Prostate gland (tissue), 2 donors: ENCODE measurements at regions not wholly inside any gene's neighbourhood (a gene's known extent, or its start where the extent isn't known, plus 50 kb on each side); places are given as distances from the start of the nearest gene placed in this dataset.

ENCODE experiments used
- DNase-seq: peaks from one replicate; pipeline ENCODE4 v3.0.0-alpha.2; 2019; ENCODE audit warnings: low spot score
- H3K27ac ChIP-seq, 2 donors: fragments of 200-600 bp; sonication (generic); 2 replicates each; pipeline ENCODE4 v1.5.1; 2017 to 2019
- H3K27me3 ChIP-seq: fragments of 200-600 bp; sonication (generic); replicated peaks from 2 replicates; pipeline ENCODE4 v1.5.1; 2019; ENCODE audit not compliant: insufficient read depth
- H3K36me3 ChIP-seq, 2 donors: fragments of 200-600 bp; sonication (generic); 1 replicate in 1 of 2; 2 replicates in 1 of 2; pipeline versions ENCODE4 v1.5.1 to v1.8.1; 2017 to 2019
- H3K4me1 ChIP-seq: fragments of 200-600 bp; sonication (generic); replicated peaks from 2 replicates; pipeline ENCODE4 v1.5.1; 2019
- H3K4me3 ChIP-seq, 2 donors: fragments of 200-600 bp; sonication (generic); 2 replicates each; pipeline ENCODE4 v1.5.1; 2017 to 2019
- H3K9me3 ChIP-seq: fragments of 200-600 bp; sonication (generic); 2 replicates; pipeline ENCODE4 v1.5.1; 2017
- POLR2A ChIP-seq: fragments of 450-650 bp; IDR thresholded peaks from one replicate; pipeline ENCODE4 v1.6.1; 2016; ENCODE audit warnings: antibody characterized with exemption, mild to moderate bottlenecking
- POLR2AphosphoS5 ChIP-seq: sonication (generic); formaldehyde crosslinking; IDR thresholded peaks from one replicate; pipeline ENCODE4 v1.6.1; 2017; ENCODE audit warnings: antibody characterized with exemption
- WGBS: methylation state at CpG from one replicate; pipeline ENCODE4 v1.1.5; 2018; 5-methylcytosine and 5-hydroxymethylcytosine counted together
- intact Hi-C: fragments of 100-400 bp; cut with DNase I; formaldehyde crosslinking; loops from one replicate; pipeline ENCODE4 v1.14.2; 2022
- TF ChIP-seq, protein P1 (sequence below), 4 experiments: fragments of 200-600 bp in 2 of 4; fragments of 450-650 bp in 2 of 4; sonication (generic) in 2 of 4; IDR thresholded peaks; 1 replicate in 3 of 4; 2 replicates in 1 of 4; pipeline ENCODE4 v1.5.1; 2016 to 2019; ENCODE audit warnings: antibody characterized with exemption in 4 of 4, mild to moderate bottlenecking in 2 of 4, moderate library complexity in 2 of 4

DNA sequence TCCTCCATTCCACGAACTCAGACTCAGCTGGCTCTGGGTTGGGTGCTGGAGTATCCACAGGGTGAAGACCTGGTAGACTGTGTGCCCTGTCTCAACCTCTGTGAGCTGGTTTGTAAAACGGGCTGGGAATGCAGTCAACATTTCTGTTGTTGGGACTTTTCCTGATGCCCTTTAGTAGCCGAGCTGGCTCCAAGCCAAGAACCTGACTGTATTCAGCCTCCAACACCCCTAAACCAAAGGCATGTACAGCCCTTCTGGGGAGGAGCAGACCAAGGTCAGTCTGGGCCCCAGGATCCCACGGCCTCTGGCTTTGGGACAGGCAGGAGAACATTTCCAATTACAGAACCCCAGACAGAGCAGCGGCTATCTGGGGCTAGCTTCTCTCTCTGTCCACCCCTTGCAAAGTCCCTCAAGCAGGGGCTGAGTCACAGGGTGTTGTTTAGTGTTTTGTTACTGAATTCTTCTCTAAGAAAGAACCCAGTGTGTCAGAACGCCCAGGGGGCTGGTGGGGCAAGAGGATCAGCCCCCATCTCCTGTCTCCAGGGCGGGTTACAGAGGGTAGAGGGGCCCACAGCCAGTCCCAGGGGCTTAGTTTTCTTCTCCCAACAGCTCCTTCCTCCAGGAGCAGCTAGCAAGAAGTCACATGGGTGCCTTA is 56.8 kb upstream of the SLC6A6 start:
- Histone ChIP-seq H3K36me3 (no peaks in the 10 kb centered on the region), H3K4me1 (no peaks in the 10 kb centered on the region), H3K27me3 (no peaks in the 10 kb centered on the region), H3K4me3 (no peak overlapping the region), H3K27ac (no peak overlapping the region), H3K9me3 (no peaks in the 10 kb centered on the region)
- 90% methylated on average over 7 of the region's 7 CpGs for whole genome bisulfite sequencing
- intact Hi-C loops, result no loop called here
- no peak for DNase-seq
- TF ChIP-seq POLR2AphosphoS5 (no peak), POLR2A (no peak)
- TF ChIP-seq, protein P1, sequence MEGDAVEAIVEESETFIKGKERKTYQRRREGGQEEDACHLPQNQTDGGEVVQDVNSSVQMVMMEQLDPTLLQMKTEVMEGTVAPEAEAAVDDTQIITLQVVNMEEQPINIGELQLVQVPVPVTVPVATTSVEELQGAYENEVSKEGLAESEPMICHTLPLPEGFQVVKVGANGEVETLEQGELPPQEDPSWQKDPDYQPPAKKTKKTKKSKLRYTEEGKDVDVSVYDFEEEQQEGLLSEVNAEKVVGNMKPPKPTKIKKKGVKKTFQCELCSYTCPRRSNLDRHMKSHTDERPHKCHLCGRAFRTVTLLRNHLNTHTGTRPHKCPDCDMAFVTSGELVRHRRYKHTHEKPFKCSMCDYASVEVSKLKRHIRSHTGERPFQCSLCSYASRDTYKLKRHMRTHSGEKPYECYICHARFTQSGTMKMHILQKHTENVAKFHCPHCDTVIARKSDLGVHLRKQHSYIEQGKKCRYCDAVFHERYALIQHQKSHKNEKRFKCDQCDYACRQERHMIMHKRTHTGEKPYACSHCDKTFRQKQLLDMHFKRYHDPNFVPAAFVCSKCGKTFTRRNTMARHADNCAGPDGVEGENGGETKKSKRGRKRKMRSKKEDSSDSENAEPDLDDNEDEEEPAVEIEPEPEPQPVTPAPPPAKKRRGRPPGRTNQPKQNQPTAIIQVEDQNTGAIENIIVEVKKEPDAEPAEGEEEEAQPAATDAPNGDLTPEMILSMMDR (IDR thresholded peaks at IDR 0.05), result no peak

DNA sequence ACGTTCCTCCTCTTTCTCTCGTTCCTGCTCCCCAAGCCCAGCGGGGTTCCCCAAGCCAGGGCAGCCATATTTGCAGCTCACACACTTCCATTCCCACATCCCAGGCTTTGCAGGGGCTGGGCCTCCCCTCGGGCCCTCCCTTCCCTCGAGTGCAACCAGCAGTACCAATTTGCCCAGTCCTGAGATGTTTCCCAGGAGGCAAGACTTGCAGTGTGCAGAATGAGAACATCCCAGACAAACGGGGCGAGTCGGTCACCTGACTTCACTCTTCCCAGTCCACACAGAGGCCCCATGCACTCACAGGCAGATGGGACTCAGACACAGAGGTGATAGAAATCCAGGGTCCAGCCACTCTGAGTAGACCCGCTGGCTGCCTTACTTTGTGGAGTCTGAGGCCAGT is 56.2 kb upstream of the SLC6A6 start:
- Histone ChIP-seq H3K27ac (no peak overlapping the region), H3K4me1 (no peaks in the 10 kb centered on the region), H3K4me3 (no peak overlapping the region), H3K27me3 (no peaks in the 10 kb centered on the region), H3K9me3 (no peaks in the 10 kb centered on the region), H3K36me3 (no peaks in the 10 kb centered on the region)
- 84% methylated on average over 9 of the region's 9 CpGs for WGBS
- no peak for TF ChIP-seq POLR2AphosphoS5
- no peak for TF ChIP-seq POLR2A
- TF ChIP-seq, protein P1 (IDR thresholded peaks at IDR 0.05), result no peak
- DNase-seq, result no peak
- intact Hi-C loops, result no loop called here

DNA sequence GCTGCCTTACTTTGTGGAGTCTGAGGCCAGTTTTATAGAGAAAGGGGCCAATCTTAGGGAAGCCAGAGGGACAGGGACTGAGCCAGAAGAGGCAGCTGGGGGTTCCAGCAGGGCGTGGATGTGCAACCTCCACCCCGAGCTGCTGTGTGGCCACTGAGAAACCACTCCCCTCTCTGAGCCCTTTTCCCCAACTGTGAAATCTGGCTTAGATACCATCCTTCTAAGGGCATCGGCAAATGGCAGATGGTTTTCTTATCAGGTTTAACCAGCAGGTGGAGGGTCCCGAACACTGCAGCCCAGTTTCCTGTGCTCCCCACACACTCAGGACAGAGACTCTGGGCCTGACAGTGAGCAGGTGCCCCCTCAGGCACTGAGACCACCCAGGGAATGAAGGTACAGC is 55.8 kb upstream of the SLC6A6 start:
- no peak overlapping the region for H3K4me3 ChIP-seq
- no peaks in the 10 kb centered on the region for H3K27me3 ChIP-seq
- no peaks in the 10 kb centered on the region for H3K36me3 ChIP-seq
- H3K9me3 ChIP-seq, result no peaks in the 10 kb centered on the region
- WGBS, result 82% methylated on average over 4 of the region's 4 CpGs
- H3K4me1 ChIP-seq, result no peaks in the 10 kb centered on the region
- intact Hi-C loops, result no loop called here
- H3K27ac ChIP-seq, result no peak overlapping the region
- DNase-seq, result no peak
- TF ChIP-seq, protein P1 (IDR thresholded peaks at IDR 0.05), result no peak
- no peak for TF ChIP-seq POLR2AphosphoS5
- TF ChIP-seq POLR2A, result no peak

DNA sequence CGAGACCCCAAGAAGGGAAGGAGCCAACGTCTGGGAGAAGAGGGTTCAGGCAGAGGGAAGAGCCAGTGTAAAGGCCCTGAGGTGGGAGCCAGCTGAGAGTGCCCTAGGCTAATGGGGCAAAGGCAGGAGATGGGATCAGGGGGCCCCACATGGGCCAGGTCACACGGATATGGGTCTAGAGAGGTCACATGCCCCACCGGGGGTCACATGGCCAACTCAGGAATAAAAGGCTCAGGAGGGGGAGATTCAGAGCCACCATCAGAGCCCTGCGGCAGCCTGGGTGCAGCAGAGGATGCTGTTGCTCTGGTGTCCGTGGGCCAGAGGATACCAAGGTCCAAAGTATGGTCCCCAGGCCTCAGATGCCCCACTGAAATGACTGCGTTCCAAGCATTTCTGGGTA is 55.3 kb upstream of the SLC6A6 start:
- H3K4me3 ChIP-seq, result no peak overlapping the region
- H3K27me3 ChIP-seq, result no peaks in the 10 kb centered on the region
- WGBS, result 94% methylated on average over 7 of the region's 7 CpGs
- DNase-seq, result no peak
- no peak overlapping the region for H3K27ac ChIP-seq
- no peaks in the 10 kb centered on the region for H3K9me3 ChIP-seq
- intact Hi-C loops, result no loop called here
- no peaks in the 10 kb centered on the region for H3K36me3 ChIP-seq
- no peak for TF ChIP-seq POLR2AphosphoS5
- no peak for TF ChIP-seq POLR2A
- TF ChIP-seq, protein P1 (IDR thresholded peaks at IDR 0.05), result no peak
- no peaks in the 10 kb centered on the region for H3K4me1 ChIP-seq

DNA sequence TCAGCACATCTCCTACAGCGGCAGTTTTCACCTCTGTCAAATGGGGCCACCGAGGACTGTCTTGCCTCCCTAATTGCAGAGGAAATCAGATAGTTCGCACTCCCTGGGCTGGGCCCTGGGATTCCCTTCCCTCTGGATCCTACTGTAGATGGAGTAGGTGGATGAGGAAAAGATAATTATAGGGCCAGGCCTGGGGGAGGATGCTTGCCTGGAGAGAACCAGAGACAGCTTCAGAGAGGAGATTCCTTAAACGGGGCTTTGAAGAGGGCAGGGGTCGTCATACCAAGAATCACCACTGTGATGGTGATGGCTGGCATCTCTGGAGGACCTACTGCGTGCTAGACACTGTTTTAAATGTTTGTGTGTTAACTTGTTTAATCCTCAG is 50.8 kb upstream of the SLC6A6 start:
- Histone ChIP-seq H3K4me3 (no peak overlapping the region), H3K27ac (no peak overlapping the region), H3K9me3 (no peaks in the 10 kb centered on the region), H3K36me3 (no peaks in the 10 kb centered on the region), H3K27me3 (no peaks in the 10 kb centered on the region), H3K4me1 (no peaks in the 10 kb centered on the region)
- DNase-seq, result no peak
- 82% methylated on average over 6 of the region's 6 CpGs for WGBS
- intact Hi-C loops, result no loop called here
- TF ChIP-seq, protein P1 (IDR thresholded peaks at IDR 0.05), result no peak
- TF ChIP-seq POLR2AphosphoS5, result no peak
- no peak for TF ChIP-seq POLR2A
